NCI-H1436 (cell line): ENCODE measurements at regions not wholly inside any gene's neighbourhood (a gene's known extent, or its start where the extent isn't known, plus 50 kb on each side); places are given as distances from the start of the nearest gene placed in this dataset.
"Not testable (repeated sequence)": the region's sequence is repeated elsewhere in the genome, so short reads cannot be mapped to it uniquely, and the experiment has no call there.

Experiments used
- DNase-seq: peaks from one replicate; lab custom pipeline; 2025; lab: John Stamatoyannopoulos, UW

DNA sequence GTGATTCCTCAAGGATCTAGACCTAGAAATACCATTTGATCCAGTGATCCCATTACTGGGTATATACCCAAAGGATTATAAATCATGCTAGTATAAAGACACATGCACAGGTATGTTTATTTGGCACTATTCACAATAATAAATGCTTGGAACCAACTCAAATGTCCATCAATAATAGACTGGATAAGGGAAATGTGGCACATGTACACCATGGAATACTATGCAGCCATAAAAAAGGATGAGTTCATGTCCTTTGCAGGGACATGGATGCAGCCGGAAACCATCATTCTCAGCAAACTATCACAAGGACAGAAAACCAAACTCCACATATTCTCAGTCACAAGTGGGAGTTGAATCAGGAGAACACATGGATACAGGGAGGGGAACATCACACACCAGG lies 183.8 kb upstream of the ETV3 start:
- not testable (repeated sequence) for DNase-seq

DNA sequence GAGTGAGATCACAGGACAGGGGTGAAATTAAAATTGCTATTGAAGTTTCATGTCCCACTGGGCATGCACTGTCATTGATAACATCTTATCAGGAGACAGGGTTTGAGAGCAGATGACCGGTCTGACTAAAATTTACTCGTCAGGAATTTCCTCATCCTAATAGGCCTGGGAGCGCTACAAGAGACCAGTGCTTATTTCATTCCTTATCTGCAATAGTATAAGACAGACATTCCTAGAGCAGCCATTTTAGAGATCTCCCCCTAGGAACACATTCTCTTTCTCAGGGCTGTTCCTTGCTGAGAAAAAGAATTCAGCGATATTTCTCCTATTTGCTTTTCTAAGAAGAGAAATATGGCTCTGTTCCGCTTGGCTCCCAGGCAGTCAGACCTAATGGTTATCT lies 181.4 kb upstream of the ETV3 start:
- DNase-seq: no peak

DNA sequence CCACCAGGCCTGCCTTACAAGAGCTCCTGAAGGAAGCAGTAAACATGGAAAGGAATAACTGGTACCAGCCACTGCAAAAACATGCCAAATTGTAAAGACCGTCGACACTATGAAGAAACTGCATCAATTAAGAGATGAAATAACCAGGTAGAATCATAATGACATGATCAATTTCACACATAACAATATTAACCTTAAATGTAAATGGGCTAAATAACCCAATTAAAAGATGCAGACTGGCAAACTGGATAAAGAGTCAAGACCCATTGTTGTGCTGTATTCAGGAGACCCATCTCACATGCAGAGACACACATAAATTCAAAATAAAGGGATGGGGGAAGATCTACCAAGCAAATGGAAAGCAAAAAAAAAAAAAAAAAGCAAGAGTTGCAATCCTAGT lies 179.0 kb upstream of the ETV3 start:
- not testable (repeated sequence) for DNase-seq

DNA sequence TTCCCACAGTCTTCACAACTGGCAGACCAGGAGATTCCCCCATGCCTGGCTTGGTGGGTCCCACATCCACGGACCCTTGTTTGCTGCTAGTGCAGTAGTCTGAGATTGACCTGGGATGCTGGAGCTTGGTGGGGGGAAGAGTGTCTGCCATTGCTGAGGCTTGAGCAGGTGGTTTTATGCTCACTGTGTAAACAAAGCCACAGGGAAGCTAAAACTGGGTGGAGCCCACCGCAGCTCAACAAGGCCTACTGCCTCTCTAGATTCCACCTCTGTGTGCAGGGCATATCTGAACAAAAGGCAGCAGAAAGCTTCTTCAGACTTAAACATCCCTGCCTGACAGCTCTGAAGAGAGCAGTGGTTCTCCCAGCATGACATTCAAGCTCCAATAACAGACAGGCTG lies 177.3 kb upstream of the ETV3 start:
- DNase-seq: no peak

DNA sequence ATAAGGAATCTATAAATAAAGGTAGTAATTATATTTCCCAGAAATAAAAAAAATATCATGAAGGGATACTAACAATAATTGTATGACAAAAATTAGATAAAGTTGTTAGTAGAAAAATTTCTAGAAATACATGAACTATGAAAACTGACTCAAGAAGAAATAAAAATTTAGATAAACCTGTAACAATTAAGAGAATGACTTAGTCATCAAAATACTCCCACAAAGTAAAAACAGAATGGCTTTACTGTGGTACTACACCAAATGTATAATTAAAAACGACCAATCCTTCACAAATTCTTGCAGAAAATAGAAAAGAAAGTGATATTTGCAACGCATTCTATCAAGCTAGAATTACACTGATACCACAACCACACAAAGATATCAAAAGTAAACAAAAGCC lies 176.2 kb upstream of the ETV3 start:
- DNase-seq: no peak

DNA sequence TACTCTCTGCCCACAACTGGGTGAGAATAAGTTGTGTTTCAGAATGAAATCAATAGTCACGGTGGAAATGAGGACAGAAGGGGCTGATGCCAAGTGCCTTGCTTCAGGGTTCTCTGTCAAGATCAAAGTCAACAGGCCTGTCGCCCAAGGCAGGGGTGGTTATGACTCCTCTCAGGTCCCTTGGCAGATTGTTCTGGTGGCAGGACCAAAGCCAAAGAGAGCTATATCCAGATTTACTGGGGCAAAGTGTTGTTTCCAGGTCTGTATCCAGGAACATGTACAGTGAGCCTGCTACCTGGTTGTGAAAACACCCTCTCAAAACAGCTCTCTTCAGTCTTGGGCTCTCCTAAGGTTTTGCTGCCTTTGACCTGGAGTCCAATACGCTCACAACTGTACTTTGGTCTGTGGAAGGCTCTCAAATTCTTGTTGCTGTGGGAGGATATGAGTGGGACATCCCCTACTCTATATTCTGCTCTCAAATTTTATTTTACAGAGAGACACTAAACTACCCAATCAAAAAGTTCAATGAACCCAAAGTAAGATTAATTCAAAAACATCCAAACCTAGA lies 175.1 kb upstream of the ETV3 start:
- no peak for DNase-seq

DNA sequence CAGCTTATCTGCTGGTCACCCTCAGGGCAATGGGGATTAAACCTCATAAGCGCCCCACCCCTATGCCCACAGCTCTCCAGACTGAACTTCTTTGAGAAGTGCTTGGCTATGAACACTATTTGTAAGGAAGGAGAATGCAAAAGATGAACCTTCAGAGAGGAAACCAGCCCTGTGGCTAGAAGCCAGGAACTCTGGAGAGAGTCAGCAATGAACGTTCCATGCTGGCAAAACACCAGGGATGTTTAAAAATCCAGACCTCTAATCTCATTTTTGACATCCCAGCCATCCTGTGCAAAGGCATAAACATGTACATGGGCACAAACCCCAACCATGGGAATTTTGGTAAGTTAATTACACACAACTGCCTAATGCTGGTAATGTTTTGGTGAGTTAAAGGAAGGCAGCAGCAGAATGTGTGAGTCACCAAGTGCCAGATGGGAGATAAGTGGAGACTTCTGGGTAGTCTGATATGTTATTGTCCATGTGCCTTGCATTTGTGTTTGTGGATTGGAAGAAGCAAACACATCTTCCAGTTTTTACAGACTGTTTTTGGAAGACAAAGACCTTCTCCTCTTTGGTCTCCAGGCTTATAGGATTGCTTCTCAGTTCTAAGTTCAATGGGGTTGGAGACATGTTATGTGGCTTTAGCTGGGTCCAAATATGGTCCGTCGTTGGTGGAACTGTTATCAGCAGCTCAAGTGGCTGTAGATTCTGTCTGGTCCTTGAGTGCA lies 174.1 kb upstream of the ETV3 start:
- no peak for DNase-seq

DNA sequence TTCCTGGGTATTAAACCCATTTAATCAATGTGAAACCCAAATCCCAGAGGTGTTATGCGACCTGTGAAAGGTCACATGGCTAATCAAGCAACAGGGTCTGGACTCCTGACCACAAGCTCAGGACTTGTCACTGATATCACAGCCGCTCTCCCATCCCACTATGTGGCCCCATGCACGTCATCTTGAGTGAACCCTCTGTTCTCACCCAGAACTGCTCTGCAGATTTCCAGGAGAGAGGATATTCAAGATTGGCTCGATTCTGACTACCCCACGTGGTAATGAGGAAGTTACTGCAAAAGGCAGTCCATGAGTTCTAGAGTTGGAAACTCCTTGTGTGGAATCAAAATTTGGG lies 173.5 kb upstream of the ETV3 start:
- DNase-seq: no peak

DNA sequence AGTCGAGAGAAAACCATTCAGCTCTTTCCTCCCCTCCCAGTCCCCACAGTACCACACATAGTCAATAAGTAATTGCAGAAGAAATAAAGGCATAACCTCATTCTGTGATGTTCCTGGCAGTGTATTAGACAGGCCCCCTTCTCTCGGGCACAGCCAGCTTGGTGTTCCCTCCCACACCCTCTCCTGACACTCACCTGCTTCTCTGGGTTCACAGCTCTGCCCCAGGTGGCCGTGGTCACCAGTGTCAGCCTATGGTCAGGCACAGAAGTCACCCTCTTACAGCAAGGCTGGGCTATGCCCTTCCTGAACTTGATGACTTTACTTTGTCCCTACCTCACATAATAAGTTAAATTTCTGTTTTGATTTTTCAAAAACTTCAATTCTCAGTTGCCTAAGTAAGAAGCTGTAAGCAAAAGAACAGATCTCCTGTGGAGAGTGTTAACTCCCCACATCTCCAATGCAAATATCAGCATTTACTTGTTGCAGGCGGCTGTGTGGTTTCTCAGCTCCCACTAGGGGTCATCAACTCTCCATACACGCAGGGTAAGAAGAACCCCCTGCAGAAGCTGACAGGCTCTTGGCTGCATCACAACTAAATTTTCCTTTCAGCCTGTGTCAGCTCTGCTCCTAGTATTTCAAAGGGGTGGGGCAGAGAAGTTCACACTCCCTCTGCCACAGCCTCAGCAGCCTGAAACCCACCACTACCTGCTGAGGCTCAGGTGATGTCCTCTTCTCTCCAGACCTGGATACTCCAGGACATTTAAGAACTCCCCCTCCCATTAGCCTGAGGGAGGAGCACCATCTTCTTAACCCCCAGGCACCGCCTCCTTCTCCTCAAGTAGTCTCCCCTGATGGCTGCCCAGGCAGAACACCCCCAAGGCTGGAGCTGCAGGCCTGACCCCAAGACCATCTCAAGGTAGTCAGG lies 172.9 kb upstream of the ETV3 start:
- DNase-seq: peak; percentile 45

DNA sequence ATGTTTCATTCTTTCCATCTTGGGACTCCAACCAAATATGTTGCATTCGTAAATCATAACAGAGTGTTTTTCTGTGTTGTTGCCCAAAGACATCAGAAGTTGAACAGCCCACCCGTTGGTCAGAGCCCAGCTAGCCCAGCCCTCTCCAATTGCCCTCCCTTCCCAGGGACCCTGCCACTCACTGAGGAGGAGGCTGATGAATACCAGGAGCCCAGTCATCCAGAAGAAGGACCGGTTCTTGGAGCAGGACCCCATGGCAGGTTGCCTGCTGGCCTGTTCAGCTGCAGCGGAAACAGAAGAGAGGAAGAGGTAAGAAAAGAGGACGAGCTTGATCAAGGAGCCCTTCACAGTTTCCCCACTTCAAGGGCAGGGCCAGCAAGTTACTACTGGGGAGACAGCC lies 172.2 kb upstream of the ETV3 start:
- DNase-seq: no peak

DNA sequence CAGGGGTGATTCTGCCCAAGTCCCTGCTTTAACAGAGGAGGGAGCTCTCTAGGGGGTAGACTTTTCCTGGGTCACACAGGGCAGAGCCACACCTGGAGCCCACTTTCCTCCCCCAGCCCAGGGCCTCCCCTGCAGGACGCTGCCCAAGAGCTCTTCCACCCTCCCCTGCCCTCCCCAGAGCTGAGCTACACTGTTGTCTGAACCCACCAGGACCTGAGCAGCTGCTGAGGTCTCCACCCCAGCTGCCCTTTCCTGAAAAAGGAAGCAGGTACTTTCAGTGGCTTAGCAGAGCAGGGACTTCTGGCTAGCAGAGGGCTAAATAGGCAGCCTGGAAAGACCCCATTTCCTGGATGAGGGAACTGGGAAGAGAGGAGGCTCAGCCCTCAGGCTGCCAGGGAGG lies 169.3 kb upstream of the ETV3 start:
- no peak for DNase-seq

DNA sequence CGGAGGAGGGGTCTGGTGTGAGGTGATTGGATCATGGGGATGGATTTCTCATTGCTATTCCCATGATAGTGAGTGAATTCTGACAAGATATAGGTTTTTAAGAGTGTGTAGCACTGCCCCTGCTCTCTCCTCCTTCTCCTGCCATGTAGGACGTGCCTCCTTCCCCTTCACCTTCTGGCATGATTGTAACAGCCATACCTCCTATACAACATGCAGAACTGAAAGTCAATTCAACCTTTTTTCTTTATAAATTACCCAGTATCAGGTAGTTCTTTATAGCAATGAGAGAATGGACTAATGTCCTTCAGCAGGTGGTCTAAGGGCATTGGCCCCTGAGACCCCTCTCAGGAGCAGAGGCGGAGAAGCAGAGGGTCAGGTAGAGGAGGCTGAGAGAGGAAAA lies 168.7 kb upstream of the ETV3 start:
- no peak for DNase-seq

DNA sequence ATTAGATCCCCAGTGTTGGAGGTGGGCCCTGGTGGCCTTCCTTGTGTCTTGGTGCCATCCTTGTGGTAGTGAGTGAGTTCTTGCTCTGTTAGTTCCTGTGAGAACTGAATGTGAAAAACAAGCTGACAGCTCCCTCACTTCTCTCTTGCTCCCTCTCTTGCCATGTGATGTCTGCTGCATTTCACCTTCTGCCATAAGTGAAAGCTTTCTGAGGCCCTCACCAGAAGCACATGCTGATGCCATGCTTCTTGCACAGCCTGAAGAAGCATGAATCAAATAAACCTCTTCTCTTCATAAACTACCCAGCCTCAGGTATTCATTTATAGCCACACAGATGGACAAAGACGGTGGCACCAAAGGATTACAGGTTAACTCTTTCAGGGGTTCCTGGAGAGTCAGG lies 166.1 kb upstream of the ETV3 start:
- DNase-seq: no peak

DNA sequence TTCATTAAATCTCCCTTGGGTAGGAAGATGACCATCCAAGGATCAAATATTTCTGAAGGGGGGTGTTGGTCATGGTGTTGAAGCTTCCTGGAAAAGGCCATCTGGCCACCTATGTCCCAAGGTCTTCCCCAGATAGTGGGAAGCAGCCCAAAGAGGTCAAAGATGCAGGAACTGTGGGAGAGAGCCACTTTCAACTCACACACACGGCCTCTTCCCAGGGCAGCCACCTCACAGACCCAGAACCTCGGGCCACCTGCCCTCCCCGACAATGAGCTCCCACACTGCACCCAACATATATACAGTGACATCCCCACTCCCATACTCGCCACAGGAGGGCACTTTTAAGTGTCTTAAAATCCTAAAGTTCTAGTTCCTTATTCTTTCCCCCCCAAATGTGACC lies 164.5 kb upstream of the ETV3 start:
- DNase-seq: no peak

DNA sequence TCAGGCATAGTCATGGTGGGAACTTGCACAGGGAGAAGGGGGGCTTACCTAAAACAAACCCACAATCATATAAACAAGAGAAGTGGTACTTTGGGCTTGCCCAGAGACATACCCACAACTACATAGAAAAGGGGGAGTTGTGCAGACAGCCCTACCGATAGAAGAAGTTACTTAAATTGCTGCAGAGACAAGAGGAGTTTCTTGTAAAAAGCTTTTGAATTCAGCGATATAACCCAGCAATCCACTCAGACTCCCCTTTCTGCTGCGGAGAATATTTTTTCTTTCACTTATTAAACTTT lies 164.0 kb upstream of the ETV3 start:
- DNase-seq: no peak

DNA sequence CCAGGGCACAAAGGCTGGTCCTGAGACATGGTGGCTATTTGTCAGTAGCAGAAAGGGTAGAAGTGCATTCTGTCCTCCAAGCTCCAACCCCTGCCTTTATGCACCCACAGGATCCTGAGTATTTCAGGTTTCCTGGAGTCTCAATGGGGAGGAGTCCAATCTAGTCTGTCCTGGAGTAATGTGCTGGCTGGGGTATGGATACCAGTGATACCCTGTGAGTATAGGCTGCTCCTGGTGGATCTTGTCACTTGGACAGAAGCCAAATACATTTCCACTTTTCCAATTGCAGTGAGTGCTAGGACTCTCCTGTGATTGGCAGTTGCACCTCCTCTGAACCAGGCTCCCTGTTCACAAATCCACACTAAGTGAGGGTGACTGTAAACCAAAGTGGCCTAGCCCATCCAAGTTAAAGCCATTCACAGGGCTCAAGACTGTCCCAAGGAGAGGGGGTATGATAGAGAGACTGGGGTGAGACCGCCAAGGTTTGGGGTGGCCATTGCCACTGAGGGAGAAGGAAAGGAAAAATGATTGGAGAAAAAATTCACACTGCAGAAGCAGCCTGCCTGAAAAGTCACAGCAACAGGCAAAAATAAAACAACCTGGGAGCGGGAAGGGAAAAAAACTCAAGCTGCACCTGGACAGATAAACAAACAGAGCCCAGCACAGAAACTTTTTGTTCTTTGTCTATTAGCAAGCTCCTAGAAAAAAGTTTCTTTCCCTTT lies 163.4 kb upstream of the ETV3 start:
- no peak for DNase-seq

DNA sequence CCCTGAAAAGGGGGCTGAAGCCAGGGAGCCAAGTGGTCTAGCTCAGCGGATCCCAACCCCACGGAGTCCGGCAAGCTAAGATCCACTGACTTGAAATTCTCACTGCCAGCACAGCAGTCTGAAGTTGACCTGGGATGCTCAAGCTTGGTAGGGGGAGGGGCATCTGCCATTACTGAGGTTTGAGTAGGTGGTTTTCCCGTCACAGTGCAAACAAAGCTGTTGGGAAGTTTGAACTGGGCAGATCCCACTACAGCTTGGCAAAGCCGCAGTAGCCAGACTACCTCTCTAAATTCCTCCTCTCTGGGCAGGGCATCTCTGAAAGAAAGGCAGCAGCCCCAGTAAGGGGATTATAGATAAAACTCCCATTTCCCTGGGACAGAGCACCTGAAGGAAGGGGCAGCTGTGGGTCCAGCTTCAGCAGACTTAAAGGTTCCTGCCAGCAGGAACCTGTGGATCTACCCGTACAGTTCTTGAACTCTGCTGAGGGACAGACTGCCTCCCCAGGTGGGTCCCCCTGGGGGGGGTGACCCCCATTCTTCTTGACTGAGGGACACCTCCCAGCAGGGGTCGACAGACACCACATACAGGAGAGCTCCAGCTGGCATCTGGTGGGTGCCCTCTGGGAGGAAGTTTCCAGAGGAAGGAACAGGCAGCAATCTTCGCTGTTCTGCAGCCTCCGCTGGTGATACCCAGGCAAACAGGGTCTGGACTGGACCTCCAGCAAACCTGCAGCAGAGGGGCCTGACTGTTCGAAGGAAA lies 156.4 kb upstream of the ETV3 start:
- not testable (repeated sequence) for DNase-seq

DNA sequence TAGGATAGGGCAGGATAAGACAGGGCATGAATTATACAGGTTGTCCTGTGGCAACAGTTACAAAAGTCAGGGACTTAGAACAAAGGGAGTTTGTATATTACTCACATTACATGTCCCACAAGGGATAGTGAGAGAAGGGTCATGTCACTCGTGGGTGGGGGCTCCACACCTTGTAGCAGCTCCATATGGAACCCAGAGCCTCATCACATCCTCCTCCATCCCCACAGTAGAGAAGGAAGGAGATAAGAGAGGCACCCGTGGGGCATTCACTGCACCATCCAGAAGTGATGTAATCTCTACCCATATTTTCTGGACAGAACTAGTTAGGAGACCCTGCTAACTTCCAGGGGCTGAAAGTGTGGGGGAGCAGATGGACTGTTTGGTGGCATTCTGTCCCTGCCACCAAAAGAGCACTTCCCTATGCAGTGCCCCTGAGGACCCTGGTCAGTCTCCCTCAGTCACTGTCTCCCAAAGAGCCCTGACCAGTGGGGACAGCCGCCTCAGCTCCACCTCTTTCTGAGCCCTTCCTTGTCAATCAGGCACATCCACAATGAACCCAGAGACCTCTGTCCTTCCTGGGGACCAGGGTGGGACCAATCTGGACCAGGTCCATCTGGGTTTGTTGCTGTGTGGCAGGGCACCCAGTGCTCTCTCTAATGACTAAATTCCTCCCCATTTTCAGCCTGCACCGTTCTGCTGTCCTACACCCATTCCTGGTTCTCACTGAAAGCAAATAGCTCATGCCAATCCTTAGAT lies 154.8 kb upstream of the ETV3 start:
- no peak for DNase-seq

DNA sequence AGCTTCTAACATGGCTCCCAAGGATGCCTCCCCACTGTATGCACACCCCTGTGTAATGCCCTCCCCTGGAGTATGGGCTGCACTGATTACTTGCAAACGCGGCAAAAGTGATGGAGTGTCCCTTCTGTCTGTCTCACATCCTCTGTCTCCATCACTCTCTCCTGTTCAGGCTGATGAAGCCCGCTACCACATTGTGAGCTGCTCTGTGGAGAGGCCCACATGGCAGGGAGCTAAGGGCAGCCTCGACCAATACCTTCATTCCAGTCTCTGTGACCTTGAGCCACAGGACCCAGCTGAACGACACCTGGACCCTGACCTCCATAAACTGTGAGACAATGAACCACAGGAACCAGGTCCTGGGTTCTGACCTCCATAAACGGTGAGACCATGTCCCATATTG lies 154.1 kb upstream of the ETV3 start:
- no peak for DNase-seq

DNA sequence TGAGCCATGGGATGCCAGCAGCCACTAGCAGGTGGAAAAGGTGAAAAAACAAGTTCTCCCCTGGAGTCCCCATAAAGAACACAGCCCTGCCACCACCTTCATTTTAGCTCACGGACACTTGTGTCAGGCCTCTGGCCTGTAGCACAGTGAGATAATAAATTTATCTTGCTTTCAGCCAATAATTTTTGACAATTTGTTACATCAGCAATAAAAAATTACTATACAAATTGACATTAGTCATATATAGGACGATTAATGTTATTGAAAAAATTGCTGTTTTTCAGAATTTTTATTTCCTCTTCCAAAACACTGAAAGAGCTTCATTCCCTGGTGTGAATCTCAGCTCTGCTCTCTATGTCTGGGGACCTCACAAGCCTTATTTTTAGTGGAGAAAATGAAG lies 152.9 kb upstream of the ETV3 start:
- no peak for DNase-seq

DNA sequence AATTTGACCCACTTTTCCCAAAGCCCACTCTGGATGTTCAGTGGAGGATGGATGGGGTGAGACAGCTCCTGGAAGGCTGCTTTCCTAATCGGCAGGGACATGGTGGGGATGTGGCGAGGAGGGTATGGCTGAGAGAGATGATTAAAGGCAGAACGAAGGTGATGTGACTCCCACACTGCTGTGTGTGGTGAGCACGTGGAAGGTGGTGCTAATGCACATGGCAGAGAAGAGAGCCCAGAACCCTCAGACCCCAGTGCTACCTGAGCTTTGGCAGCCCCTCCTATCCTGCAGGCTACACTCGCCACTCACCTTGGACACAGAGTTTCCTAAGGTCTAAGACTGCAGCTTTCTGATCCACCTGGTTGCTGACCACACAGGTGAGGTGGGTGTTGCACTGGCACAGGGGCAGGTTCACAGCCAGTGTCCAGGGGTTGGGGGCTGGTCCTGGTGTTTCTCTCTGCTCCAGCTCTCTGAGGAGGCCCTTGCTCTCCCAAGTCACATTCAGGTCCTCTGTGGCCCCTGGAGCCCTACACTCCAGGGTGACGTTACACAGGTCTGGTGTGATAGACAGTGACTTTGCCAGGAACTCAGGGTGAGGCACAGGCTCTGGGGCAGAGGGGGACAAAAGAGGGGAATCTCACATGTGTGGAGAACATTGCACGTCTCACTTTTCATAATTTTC lies 151.4 kb upstream of the ETV3 start:
- no peak for DNase-seq
